ENCODE measurements at regions not wholly inside any gene's neighbourhood (a gene's known extent, or its start where the extent isn't known, plus 50 kb on each side); places are given as distances from the start of the nearest gene placed in this dataset.

GRCh38 chr6:25218346-25218745 lies 60.8 kb upstream of the CARMIL1 start:
- no peak for TF ChIP-seq REST (IDR thresholded peaks at IDR 0.05; ENCODE audit: insufficient read depth in 1 of 2, low read depth in 2 of 2, low read length in 2 of 2)
- TF ChIP-seq SIN3A (IDR thresholded peaks at IDR 0.05; ENCODE audit: borderline replicate concordance, insufficient read depth, low read length) = no peak
- TF ChIP-seq POLR2AphosphoS5 (IDR thresholded peaks at IDR 0.05; ENCODE audit: low read depth, low read length) = no peak
- no peak for TF ChIP-seq FOXP2 (optimal IDR thresholded peaks at IDR 0.05; ENCODE audit: borderline replicate concordance, extremely low read depth, extremely low read length, insufficient read depth)

- TF ChIP-seq FOXP2 (optimal IDR thresholded peaks at IDR 0.05; ENCODE audit: borderline replicate concordance, extremely low read depth, extremely low read length, insufficient read depth) (no peak), POLR2AphosphoS5 (IDR thresholded peaks at IDR 0.05; ENCODE audit: low read depth, low read length) (no peak), REST (IDR thresholded peaks at IDR 0.05; ENCODE audit: insufficient read depth in 1 of 2, low read depth in 2 of 2, low read length in 2 of 2) (no peak), SIN3A (IDR thresholded peaks at IDR 0.05; ENCODE audit: borderline replicate concordance, insufficient read depth, low read length) (no peak), TAF1 (IDR thresholded peaks at IDR 0.05; ENCODE audit: borderline replicate concordance, insufficient read depth, low read length) (no peak)
Measured at GRCh38 chr6:25219216-25219916, 59.8 kb upstream of the CARMIL1 start.

GRCh38 chr6:25219917-25220278 lies 59.3 kb upstream of the CARMIL1 start:
- no peak for TF ChIP-seq TAF1 (IDR thresholded peaks at IDR 0.05; ENCODE audit: borderline replicate concordance, insufficient read depth, low read length)
- TF ChIP-seq REST (IDR thresholded peaks at IDR 0.05; ENCODE audit: insufficient read depth in 1 of 2, low read depth in 2 of 2, low read length in 2 of 2) = no peak
- no peak for TF ChIP-seq POLR2AphosphoS5 (IDR thresholded peaks at IDR 0.05; ENCODE audit: low read depth, low read length)
- TF ChIP-seq FOXP2 (optimal IDR thresholded peaks at IDR 0.05; ENCODE audit: borderline replicate concordance, extremely low read depth, extremely low read length, insufficient read depth) = no peak
- no peak for TF ChIP-seq SIN3A (IDR thresholded peaks at IDR 0.05; ENCODE audit: borderline replicate concordance, insufficient read depth, low read length)

- TF ChIP-seq POLR2AphosphoS5 (IDR thresholded peaks at IDR 0.05; ENCODE audit: low read depth, low read length) (no peak), FOXP2 (optimal IDR thresholded peaks at IDR 0.05; ENCODE audit: borderline replicate concordance, extremely low read depth, extremely low read length, insufficient read depth) (no peak), TAF1 (IDR thresholded peaks at IDR 0.05; ENCODE audit: borderline replicate concordance, insufficient read depth, low read length) (no peak), REST (IDR thresholded peaks at IDR 0.05; ENCODE audit: insufficient read depth in 1 of 2, low read depth in 2 of 2, low read length in 2 of 2) (no peak), SIN3A (IDR thresholded peaks at IDR 0.05; ENCODE audit: borderline replicate concordance, insufficient read depth, low read length) (no peak)
Measured at GRCh38 chr6:25220857-25221256, 58.3 kb upstream of the CARMIL1 start.
